Sigmoid colon (tissue), 6 donors: ENCODE measurements at regions not wholly inside any gene's neighbourhood (a gene's known extent, or its start where the extent isn't known, plus 50 kb on each side); places are given as distances from the start of the nearest gene placed in this dataset.

Experiments used
- DNase-seq: peaks from one replicate; pipeline ENCODE4 v3.0.0-alpha.2; 2019
- H3K27ac ChIP-seq, 4 donors: fragments of 200-600 bp; sonication (generic); one replicate each; pipeline ENCODE4 v1.5.1; 2016 to 2019; ENCODE audit warnings: mild to moderate bottlenecking in 1 of 4
- H3K27me3 ChIP-seq, 3 donors: fragments of 200-600 bp; sonication (generic); one replicate each; pipeline ENCODE4 v1.5.1; 2019; ENCODE audit warnings: mild to moderate bottlenecking in 1 of 3
- H3K36me3 ChIP-seq, 4 donors: fragments of 200-600 bp; sonication (generic); one replicate each; pipeline ENCODE4 v1.5.1; 2016 to 2019
- H3K4me1 ChIP-seq, 4 donors: fragments of 200-600 bp; sonication (generic); one replicate each; pipeline ENCODE4 v1.5.1; 2017 to 2019
- H3K4me3 ChIP-seq, 4 donors: fragments of 200-600 bp; sonication (generic); one replicate each; pipeline ENCODE4 v1.5.1; 2017 to 2019; ENCODE audit warnings: mild to moderate bottlenecking in 2 of 4, moderate library complexity in 1 of 4
- H3K9me3 ChIP-seq, 4 donors: fragments of 200-600 bp in 3 of 4; sonication (generic) in 3 of 4; one replicate each; pipeline versions ENCODE4 v1.5.1 to v1.6.1; 2013 to 2019
- EP300 ChIP-seq, 4 donors: sonication (generic); formaldehyde crosslinking; IDR thresholded peaks; one replicate each; pipeline ENCODE4 v1.6.1; 2017; ENCODE audit warnings: antibody characterized with exemption in 4 of 4
- POLR2A ChIP-seq, 2 donors: fragments of 450-650 bp; IDR thresholded peaks; one replicate each; pipeline ENCODE4 v1.6.1; 2016; ENCODE audit warnings: antibody characterized with exemption in 2 of 2, mild to moderate bottlenecking in 2 of 2, moderate library complexity in 2 of 2
- POLR2AphosphoS5 ChIP-seq, 4 donors: sonication (generic); formaldehyde crosslinking; IDR thresholded peaks; one replicate each; pipeline ENCODE4 v1.6.1; 2017; ENCODE audit warnings: antibody characterized with exemption in 4 of 4
- WGBS, 2 donors: extraction: QIAGEN DNeasy Blood & Tissue Kit; methylation state at CpG; one replicate each; pipeline ENCODE4 v1.1.7; 2013; 5-methylcytosine and 5-hydroxymethylcytosine counted together
- intact Hi-C: fragments of 100-400 bp; cut with DNase I; formaldehyde crosslinking; loops from one replicate; pipeline ENCODE4 v1.15.1; 2023
- TF ChIP-seq, protein P1 (sequence below), 4 experiments: fragments of 450-650 bp in 3 of 4; fragments of 200-600 bp in 1 of 4; IDR thresholded peaks; one replicate each; pipeline ENCODE4 v1.5.1; 2016 to 2019; ENCODE audit warnings: antibody characterized with exemption in 4 of 4, mild to moderate bottlenecking in 3 of 4, moderate library complexity in 2 of 4
- donor health status: healthy with polysubstance abuse.
- donor health status: healthy.

DNA sequence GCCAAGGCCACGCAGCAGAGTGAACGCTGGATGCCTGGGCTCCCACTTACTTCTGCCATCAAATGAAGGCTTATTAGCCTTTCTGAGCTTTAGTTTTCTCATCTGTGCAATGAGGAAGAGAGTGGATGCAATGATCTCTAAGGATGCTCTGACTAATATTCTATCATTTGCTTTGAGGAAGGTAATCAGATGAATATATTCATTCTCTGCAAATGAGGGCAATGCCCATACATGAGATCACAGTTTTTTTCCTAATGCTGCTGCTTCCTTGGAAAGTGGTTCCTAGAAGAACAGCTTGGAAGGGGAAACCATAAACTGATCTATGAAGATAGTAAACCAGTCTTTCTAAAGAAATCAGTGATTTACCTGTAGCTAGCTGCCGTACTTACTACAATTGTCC, 152.4 kb downstream of the NSG2 start:
- WGBS, 2 donors, result 81 to 86% methylated on average over 3 of the region's 3 CpGs
- intact Hi-C loops, result no loop called here
- H3K9me3 ChIP-seq, result no peaks in the 10 kb centered on the region
- TF ChIP-seq, protein P1, sequence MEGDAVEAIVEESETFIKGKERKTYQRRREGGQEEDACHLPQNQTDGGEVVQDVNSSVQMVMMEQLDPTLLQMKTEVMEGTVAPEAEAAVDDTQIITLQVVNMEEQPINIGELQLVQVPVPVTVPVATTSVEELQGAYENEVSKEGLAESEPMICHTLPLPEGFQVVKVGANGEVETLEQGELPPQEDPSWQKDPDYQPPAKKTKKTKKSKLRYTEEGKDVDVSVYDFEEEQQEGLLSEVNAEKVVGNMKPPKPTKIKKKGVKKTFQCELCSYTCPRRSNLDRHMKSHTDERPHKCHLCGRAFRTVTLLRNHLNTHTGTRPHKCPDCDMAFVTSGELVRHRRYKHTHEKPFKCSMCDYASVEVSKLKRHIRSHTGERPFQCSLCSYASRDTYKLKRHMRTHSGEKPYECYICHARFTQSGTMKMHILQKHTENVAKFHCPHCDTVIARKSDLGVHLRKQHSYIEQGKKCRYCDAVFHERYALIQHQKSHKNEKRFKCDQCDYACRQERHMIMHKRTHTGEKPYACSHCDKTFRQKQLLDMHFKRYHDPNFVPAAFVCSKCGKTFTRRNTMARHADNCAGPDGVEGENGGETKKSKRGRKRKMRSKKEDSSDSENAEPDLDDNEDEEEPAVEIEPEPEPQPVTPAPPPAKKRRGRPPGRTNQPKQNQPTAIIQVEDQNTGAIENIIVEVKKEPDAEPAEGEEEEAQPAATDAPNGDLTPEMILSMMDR (IDR thresholded peaks at IDR 0.05), result no peak
- H3K27ac ChIP-seq, result no peak overlapping the region
- no peaks in the 10 kb centered on the region for H3K36me3 ChIP-seq
- H3K4me3 ChIP-seq, result no peak overlapping the region
- no peak for DNase-seq
- peaks cover 0 to 4% (median 0%) of the 10 kb centered on the region in 3 donors for H3K27me3 ChIP-seq
- H3K4me1 ChIP-seq, result no peaks in the 10 kb centered on the region

DNA sequence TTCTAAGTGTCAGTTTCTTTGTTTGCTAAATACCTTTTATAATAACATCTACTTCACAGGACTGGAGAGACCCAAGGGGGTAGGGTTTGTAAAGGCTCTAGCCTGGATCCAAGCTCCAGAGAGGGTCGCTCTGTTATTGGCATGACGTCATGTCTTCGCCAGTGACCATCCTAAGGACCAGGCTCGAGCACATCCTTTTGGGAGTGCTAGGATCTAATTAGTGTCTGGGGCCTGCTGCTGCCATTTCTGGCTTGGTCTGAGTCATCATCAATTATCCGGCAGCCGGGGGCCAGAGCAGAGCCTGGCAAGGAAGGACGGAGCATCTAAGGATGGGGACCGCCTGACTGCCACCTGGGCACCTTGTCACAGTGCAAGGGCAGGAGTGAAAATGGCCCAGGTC, 153.0 kb downstream of the NSG2 start:
- H3K4me3 ChIP-seq, result no peak overlapping the region
- peaks cover 0 to 4% (median 0%) of the 10 kb centered on the region in 3 donors for H3K27me3 ChIP-seq
- no peaks in the 10 kb centered on the region for H3K36me3 ChIP-seq
- no peak for DNase-seq
- TF ChIP-seq, protein P1 (IDR thresholded peaks at IDR 0.05), result no peak
- TF ChIP-seq POLR2AphosphoS5 (IDR thresholded peaks at IDR 0.05), result no peak
- no peak for TF ChIP-seq POLR2A (IDR thresholded peaks at IDR 0.05)
- TF ChIP-seq EP300 (IDR thresholded peaks at IDR 0.05), result no peak
- intact Hi-C loops, result no loop called here
- no peak overlapping the region for H3K27ac ChIP-seq
- H3K4me1 ChIP-seq, result no peaks in the 10 kb centered on the region
- no peaks in the 10 kb centered on the region for H3K9me3 ChIP-seq
- WGBS, 2 donors, result 84 to 86% methylated on average over 8 of the region's 8 CpGs

DNA sequence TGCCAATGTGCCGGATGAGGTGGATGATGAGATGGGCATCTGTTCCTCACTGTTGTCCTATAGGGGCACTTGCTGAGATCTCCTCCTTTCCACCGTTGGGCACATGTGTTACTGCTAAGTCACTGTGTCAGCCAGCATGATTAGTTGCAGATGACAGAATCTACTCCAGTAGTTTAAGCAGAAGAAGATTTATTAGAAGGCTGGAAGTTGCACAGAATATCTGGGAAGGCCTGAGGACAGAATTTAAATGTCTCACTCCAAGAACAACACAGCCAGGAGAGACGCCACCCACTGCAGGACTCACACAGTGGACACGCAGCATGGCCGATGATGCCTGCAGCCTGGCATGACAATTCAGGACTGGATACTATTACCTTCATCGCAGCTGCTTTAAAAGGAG, 157.5 kb downstream of the NSG2 start:
- Histone ChIP-seq H3K27ac (no peak overlapping the region), H3K4me1 (no peaks in the 10 kb centered on the region), H3K9me3 (peaks cover 0 to 2% (median 0%) of the 10 kb centered on the region in 4 donors), H3K4me3 (no peak overlapping the region), H3K27me3 (peaks cover 0 to 4% (median 0%) of the 10 kb centered on the region in 3 donors), H3K36me3 (no peaks in the 10 kb centered on the region)
- DNase-seq, result no peak
- intact Hi-C loops, result no loop called here
- TF ChIP-seq EP300 (IDR thresholded peaks at IDR 0.05) (no peak), POLR2AphosphoS5 (IDR thresholded peaks at IDR 0.05) (no peak), POLR2A (IDR thresholded peaks at IDR 0.05) (no peak)
- TF ChIP-seq, protein P1 (IDR thresholded peaks at IDR 0.05), result no peak
- 85 to 86% methylated on average over 6 of the region's 6 CpGs for WGBS, 2 donors

DNA sequence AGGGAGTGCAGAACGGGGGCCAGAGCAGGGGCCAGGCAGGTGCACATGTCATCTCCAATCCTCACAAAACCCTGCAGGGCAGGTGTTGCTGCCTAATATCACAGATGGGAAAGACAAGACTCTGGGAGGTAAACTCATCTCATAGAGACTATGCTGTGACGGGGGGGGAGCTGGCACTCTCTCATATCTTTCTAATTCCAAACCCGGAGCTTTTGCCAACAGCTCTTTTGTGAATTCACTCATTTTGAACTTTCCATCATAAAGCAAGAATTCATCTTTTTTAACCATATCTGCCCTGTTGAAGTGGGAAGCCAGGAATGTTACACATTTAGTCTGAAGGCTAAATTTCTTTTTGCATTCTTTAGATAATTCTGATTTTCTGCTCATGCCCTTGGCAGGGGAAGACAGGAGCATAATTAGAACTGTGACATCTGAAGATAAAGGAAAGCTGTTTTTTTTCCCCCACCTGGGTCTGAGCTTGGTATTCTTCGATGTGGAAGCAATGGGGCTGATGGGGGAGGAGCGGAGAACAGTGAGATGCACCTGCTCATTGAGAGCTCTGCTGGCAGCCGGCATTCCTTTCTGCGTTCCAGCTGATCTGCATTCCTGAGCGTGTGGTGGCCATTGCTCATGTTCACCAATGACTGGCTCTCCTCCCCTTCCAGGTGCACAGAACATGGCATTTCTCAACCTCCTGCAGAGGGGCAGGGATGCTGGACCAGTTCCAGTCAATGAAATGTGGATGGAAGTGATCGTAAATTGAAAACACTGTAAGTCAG, 159.2 kb downstream of the NSG2 start:
- WGBS, 2 donors, result 40 to 56% methylated on average over 9 of the region's 9 CpGs
- DNase-seq, result no peak
- intact Hi-C loops, result no loop called here
- Histone ChIP-seq H3K27ac (no peak overlapping the region), H3K36me3 (no peaks in the 10 kb centered on the region), H3K4me3 (no peak overlapping the region), H3K27me3 (peaks cover 0 to 4% (median 0%) of the 10 kb centered on the region in 3 donors), H3K9me3 (peaks cover 0 to 2% (median 0%) of the 10 kb centered on the region in 4 donors), H3K4me1 (no peaks in the 10 kb centered on the region)
- TF ChIP-seq EP300 (IDR thresholded peaks at IDR 0.05) (no peak), POLR2A (IDR thresholded peaks at IDR 0.05) (no peak), POLR2AphosphoS5 (IDR thresholded peaks at IDR 0.05) (no peak)
- TF ChIP-seq, protein P1 (IDR thresholded peaks at IDR 0.05), result no peak

DNA sequence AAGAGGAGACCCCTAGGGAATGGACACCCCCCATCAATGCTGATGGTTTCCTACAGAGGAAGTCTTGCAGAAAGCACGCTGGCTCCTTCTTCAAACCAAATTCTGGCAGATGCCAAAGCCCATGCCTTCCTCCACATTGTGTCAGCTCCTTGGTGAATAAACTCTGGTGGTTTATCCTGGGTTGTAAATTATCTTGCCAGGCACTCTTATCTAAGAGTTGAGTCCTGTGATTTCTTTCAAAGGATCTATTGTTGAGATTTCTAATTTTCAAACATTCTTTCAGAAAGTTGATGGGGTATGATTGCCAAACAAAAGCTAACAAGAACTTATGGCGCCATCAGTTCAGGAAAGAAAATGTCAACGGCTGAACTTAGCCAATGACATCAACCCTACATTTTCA, 160.4 kb downstream of the NSG2 start:
- H3K36me3 ChIP-seq, result no peaks in the 10 kb centered on the region
- H3K4me1 ChIP-seq, result no peaks in the 10 kb centered on the region
- WGBS, 2 donors, result 58 to 81% methylated on average over 3 of the region's 3 CpGs
- H3K4me3 ChIP-seq, result no peak overlapping the region
- TF ChIP-seq, protein P1 (IDR thresholded peaks at IDR 0.05), result no peak
- TF ChIP-seq EP300 (IDR thresholded peaks at IDR 0.05) (no peak), POLR2A (IDR thresholded peaks at IDR 0.05) (no peak), POLR2AphosphoS5 (IDR thresholded peaks at IDR 0.05) (no peak)
- H3K9me3 ChIP-seq, result peaks cover 0 to 2% (median 0%) of the 10 kb centered on the region in 4 donors
- peaks cover 0 to 4% (median 0%) of the 10 kb centered on the region in 3 donors for H3K27me3 ChIP-seq
- intact Hi-C loops, result no loop called here
- no peak for DNase-seq
- H3K27ac ChIP-seq, result no peak overlapping the region
